ENCODE measurements at regions not wholly inside any gene's neighbourhood (a gene's known extent, or its start where the extent isn't known, plus 50 kb on each side); places are given as distances from the start of the nearest gene placed in this dataset.

DNA sequence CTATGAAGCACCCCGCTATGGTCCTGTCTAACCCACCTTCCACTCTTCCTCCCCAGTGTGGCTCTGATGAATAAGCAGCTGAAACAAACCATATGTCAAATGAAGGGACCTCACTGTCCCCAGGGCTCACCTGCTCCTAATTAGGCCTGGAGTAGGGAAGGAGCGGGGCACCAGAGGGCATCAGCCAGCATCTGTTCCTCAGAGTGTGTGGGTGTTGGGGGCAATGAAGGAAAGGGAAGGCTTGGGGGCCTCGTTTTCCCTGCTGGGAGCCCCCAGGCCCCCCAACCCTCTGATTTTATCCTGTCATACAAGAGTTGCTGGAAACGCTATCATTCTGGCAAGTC lies 274.7 kb downstream of the HAUS1 start:
- Mint-ChIP-seq H3K27me3 (ENCODE audit: low read depth) (peaks cover 14% of the 10 kb centered on the region), H3K9me3 (ENCODE audit: low read depth) (no peaks in the 10 kb centered on the region), H3K27ac (ENCODE audit: unreplicated experiment) (no peak overlapping the region), H3K4me3 (ENCODE audit: unreplicated experiment) (no peak overlapping the region), H3K4me1 (ENCODE audit: low read depth) (no peaks in the 10 kb centered on the region), H3K36me3 (ENCODE audit: low read depth) (no peaks in the 10 kb centered on the region)
- DNase-seq (ENCODE audit: low spot score), result no peak
- TF ChIP-seq, protein P1, sequence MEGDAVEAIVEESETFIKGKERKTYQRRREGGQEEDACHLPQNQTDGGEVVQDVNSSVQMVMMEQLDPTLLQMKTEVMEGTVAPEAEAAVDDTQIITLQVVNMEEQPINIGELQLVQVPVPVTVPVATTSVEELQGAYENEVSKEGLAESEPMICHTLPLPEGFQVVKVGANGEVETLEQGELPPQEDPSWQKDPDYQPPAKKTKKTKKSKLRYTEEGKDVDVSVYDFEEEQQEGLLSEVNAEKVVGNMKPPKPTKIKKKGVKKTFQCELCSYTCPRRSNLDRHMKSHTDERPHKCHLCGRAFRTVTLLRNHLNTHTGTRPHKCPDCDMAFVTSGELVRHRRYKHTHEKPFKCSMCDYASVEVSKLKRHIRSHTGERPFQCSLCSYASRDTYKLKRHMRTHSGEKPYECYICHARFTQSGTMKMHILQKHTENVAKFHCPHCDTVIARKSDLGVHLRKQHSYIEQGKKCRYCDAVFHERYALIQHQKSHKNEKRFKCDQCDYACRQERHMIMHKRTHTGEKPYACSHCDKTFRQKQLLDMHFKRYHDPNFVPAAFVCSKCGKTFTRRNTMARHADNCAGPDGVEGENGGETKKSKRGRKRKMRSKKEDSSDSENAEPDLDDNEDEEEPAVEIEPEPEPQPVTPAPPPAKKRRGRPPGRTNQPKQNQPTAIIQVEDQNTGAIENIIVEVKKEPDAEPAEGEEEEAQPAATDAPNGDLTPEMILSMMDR (IDR thresholded peaks at IDR 0.05), result no peak

DNA sequence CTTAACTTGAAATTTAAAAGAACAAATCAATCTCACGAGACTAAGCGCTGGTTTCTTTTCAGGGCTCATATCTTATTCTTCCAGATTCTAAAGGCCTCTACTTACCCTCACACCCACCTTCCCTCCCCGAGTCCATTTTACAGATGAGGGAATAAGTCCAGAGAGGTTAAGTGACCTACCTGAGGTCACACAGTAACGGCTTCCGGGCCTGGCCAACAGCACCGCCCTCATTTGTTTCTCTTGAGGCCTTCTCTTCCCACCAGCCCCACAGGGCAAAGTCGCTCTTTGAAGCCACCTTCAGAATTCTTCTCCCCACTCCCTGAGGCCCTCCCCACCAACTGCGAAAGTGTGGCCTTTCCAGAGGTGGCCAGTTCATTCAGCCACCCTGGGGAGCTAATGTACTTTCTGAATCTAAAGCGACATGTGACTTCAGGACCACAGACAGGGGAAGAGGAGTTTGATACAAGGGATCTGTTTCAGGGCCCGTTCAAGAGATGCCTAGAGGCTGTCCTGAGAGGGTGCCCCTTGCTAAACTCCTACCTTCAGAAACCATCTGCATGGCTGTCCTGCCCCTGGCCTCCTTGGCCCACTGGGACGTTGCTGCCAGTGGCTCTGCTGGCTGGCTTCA lies 275.3 kb downstream of the HAUS1 start:
- peaks cover 12% of the 10 kb centered on the region for H3K27me3 Mint-ChIP-seq (ENCODE audit: low read depth)
- no peaks in the 10 kb centered on the region for H3K9me3 Mint-ChIP-seq (ENCODE audit: low read depth)
- no peaks in the 10 kb centered on the region for H3K4me1 Mint-ChIP-seq (ENCODE audit: low read depth)
- no peak for DNase-seq (ENCODE audit: low spot score)
- no peak overlapping the region for H3K4me3 Mint-ChIP-seq (ENCODE audit: unreplicated experiment)
- TF ChIP-seq, protein P1 (IDR thresholded peaks at IDR 0.05), result no peak
- no peaks in the 10 kb centered on the region for H3K36me3 Mint-ChIP-seq (ENCODE audit: low read depth)
- H3K27ac Mint-ChIP-seq (ENCODE audit: unreplicated experiment), result no peak overlapping the region

DNA sequence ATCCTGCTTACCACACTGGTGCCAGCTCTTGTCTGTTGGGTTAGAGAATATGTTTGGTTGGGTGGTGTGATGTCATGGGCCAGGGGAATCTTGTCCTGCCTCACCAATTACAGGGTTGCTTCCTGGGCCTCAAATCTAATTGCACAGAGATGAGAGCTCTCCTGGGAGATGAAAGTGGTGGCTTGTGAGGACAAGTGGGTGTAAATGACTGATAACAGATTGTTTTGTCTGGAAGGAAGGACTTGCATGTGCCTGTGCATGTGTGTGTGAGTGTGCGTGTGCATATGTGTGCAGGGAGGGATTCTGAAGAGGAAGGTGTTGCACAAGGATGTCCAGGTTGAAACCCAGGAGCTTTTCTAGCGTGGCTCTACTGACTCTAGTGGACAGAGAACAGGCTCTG lies 271.9 kb downstream of the LOXHD1 start:
- peaks cover 1% of the 10 kb centered on the region for H3K27me3 Mint-ChIP-seq (ENCODE audit: low read depth)
- TF ChIP-seq, protein P1 (IDR thresholded peaks at IDR 0.05), result no peak
- DNase-seq (ENCODE audit: low spot score), result no peak
- H3K9me3 Mint-ChIP-seq (ENCODE audit: low read depth), result no peaks in the 10 kb centered on the region
- H3K36me3 Mint-ChIP-seq (ENCODE audit: low read depth), result no peaks in the 10 kb centered on the region
- H3K4me3 Mint-ChIP-seq (ENCODE audit: unreplicated experiment), result no peak overlapping the region
- no peak overlapping the region for H3K27ac Mint-ChIP-seq (ENCODE audit: unreplicated experiment)
- peaks cover 25% of the 10 kb centered on the region for H3K4me1 Mint-ChIP-seq (ENCODE audit: low read depth)

DNA sequence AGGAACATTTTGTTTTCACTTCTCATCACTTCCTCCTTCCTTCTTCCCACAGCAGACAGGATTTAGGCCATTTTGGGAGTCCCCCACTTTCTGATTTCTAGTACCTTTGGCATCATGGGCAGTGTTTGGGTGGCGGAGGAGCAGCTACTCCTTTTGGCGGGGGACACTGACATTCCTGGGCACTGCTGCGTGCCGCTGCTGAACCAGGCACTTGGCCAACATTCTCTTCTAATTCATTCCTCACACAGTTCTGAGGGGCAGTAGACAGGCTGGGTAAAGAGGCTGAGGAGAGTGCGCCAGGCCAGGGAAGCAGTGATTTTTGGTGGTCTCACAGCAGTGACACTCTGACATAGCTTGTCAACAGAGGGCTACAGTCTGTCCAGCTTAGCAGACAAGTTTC lies 270.2 kb downstream of the LOXHD1 start:
- Mint-ChIP-seq H3K27me3 (ENCODE audit: low read depth) (no peaks in the 10 kb centered on the region), H3K9me3 (ENCODE audit: low read depth) (no peaks in the 10 kb centered on the region), H3K4me3 (ENCODE audit: unreplicated experiment) (no peak overlapping the region), H3K27ac (ENCODE audit: unreplicated experiment) (peak overlapping the region; percentile 52), H3K4me1 (ENCODE audit: low read depth) (peaks cover 25% of the 10 kb centered on the region), H3K36me3 (ENCODE audit: low read depth) (no peaks in the 10 kb centered on the region)
- DNase-seq (ENCODE audit: low spot score), result no peak
- TF ChIP-seq, protein P1 (IDR thresholded peaks at IDR 0.05), result no peak

DNA sequence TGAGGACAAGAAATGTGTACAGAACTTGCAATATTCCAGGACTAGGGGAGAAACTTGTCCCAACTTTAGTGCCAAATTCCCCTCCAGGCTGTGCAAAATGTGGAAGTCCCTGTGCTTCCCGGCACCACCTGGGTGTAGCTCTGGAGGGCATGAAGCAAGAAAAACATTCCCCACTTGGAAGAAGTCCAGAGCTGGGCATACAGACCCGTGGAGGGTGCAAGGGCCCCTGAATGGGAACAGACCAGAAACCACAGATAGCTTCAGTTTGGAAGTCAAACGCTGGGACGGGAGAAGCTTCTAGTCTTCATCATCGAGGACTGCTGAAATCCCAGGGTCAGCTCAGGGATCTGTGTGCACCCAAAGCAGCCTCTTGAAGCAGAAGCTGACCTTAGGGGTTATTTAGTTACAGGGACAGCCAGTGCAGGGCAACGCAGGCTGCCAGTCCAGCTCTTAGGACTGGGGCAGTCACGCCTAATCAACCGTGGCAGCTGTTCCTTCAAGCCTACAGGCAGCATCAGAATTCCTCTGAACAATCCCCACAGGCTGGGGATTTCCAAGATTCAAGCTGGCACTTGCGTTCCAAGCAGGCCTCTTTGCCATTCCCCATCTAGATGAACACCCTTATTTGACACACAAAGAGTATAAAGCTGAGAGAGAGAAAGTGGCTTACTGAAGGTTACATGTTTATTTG lies 269.4 kb downstream of the LOXHD1 start:
- H3K27me3 Mint-ChIP-seq (ENCODE audit: low read depth), result no peaks in the 10 kb centered on the region
- no peak for DNase-seq (ENCODE audit: low spot score)
- TF ChIP-seq, protein P1 (IDR thresholded peaks at IDR 0.05), result no peak
- no peaks in the 10 kb centered on the region for H3K9me3 Mint-ChIP-seq (ENCODE audit: low read depth)
- H3K4me3 Mint-ChIP-seq (ENCODE audit: unreplicated experiment), result no peak overlapping the region
- H3K4me1 Mint-ChIP-seq (ENCODE audit: low read depth), result peaks cover 25% of the 10 kb centered on the region
- peak overlapping the region; percentile 28 for H3K27ac Mint-ChIP-seq (ENCODE audit: unreplicated experiment)
- H3K36me3 Mint-ChIP-seq (ENCODE audit: low read depth), result no peaks in the 10 kb centered on the region

Data from chondrocyte (in vitro differentiated cells).